Erythroblast (primary cell): ENCODE measurements at regions not wholly inside any gene's neighbourhood (a gene's known extent, or its start where the extent isn't known, plus 50 kb on each side); places are given as distances from the start of the nearest gene placed in this dataset.

ENCODE experiments used
- GATA1 ChIP-seq: IDR thresholded peaks from 2 replicates; pipeline ENCODE4 v1.6.1; 2011; ENCODE audit warnings: low read depth, mild to moderate bottlenecking, control low read depth, low read length, moderate library complexity
- POLR2A ChIP-seq: IDR thresholded peaks from 2 replicates; pipeline ENCODE4 v1.6.1; 2011; ENCODE audit warnings: mild to moderate bottlenecking, low read length

GRCh38 chr9:26373616-26374015 lies 519.0 kb downstream of the CAAP1 start:
- TF ChIP-seq POLR2A (no peak), GATA1 (no peak)
